ENCODE measurements at regions not wholly inside any gene's neighbourhood (a gene's known extent, or its start where the extent isn't known, plus 50 kb on each side); places are given as distances from the start of the nearest gene placed in this dataset.
"Not testable (repeated sequence)": the region's sequence is repeated elsewhere in the genome, so short reads cannot be mapped to it uniquely, and the experiment has no call there.

GRCh38 chr6:26766203-26766902 lies 106.8 kb upstream of the ZNF322 start:
- H3K9me3 Mint-ChIP-seq; H3K4me3 Mint-ChIP-seq; H3K4me1 Mint-ChIP-seq (ENCODE audit: low read depth); DNase-seq; H3K36me3 Mint-ChIP-seq (ENCODE audit: low read depth); H3K27ac Mint-ChIP-seq; H3K27me3 Mint-ChIP-seq: not testable (repeated sequence)

- H3K36me3 Mint-ChIP-seq (ENCODE audit: low read depth); H3K27me3 Mint-ChIP-seq; DNase-seq; H3K4me1 Mint-ChIP-seq (ENCODE audit: low read depth); H3K9me3 Mint-ChIP-seq; H3K27ac Mint-ChIP-seq; H3K4me3 Mint-ChIP-seq: not testable (repeated sequence)
Measured at GRCh38 chr6:26770941-26771666, 111.6 kb upstream of the ZNF322 start.

GRCh38 chr6:26773414-26773813 lies 113.9 kb upstream of the ZNF322 start:
- not testable (repeated sequence) for H3K36me3 Mint-ChIP-seq (ENCODE audit: low read depth); H3K27me3 Mint-ChIP-seq; DNase-seq; H3K27ac Mint-ChIP-seq; H3K4me1 Mint-ChIP-seq (ENCODE audit: low read depth); H3K9me3 Mint-ChIP-seq; H3K4me3 Mint-ChIP-seq

GRCh38 chr6:26780563-26780962 lies 121.0 kb upstream of the ZNF322 start:
- not testable (repeated sequence) for H3K4me1 Mint-ChIP-seq (ENCODE audit: low read depth); H3K36me3 Mint-ChIP-seq (ENCODE audit: low read depth); H3K9me3 Mint-ChIP-seq; H3K27ac Mint-ChIP-seq; H3K27me3 Mint-ChIP-seq; DNase-seq; H3K4me3 Mint-ChIP-seq

- H3K4me1 Mint-ChIP-seq (ENCODE audit: low read depth); H3K27me3 Mint-ChIP-seq; DNase-seq; H3K4me3 Mint-ChIP-seq; H3K36me3 Mint-ChIP-seq (ENCODE audit: low read depth); H3K9me3 Mint-ChIP-seq; H3K27ac Mint-ChIP-seq: not testable (repeated sequence)
Measured at GRCh38 chr6:26795474-26796307, 136.1 kb upstream of the ZNF322 start.

GRCh38 chr6:26799903-26800633 lies 140.5 kb upstream of the ZNF322 start:
- H3K27ac Mint-ChIP-seq; H3K36me3 Mint-ChIP-seq (ENCODE audit: low read depth); H3K4me1 Mint-ChIP-seq (ENCODE audit: low read depth); H3K27me3 Mint-ChIP-seq; H3K9me3 Mint-ChIP-seq; DNase-seq; H3K4me3 Mint-ChIP-seq: not testable (repeated sequence)

GRCh38 chr6:26803762-26804161 lies 144.2 kb upstream of the ZNF322 start:
- H3K36me3 Mint-ChIP-seq (ENCODE audit: low read depth); H3K27me3 Mint-ChIP-seq: not testable (repeated sequence)

GRCh38 chr6:26811486-26812116 lies 152.1 kb upstream of the ZNF322 start:
- H3K9me3 Mint-ChIP-seq; DNase-seq; H3K36me3 Mint-ChIP-seq (ENCODE audit: low read depth); H3K4me1 Mint-ChIP-seq (ENCODE audit: low read depth); H3K27me3 Mint-ChIP-seq; H3K4me3 Mint-ChIP-seq; H3K27ac Mint-ChIP-seq: not testable (repeated sequence)

More at GRCh38 chr6:26803762-26804161, 144.2 kb upstream of the ZNF322 start:
- DNase-seq; H3K4me1 Mint-ChIP-seq (ENCODE audit: low read depth); H3K9me3 Mint-ChIP-seq; H3K4me3 Mint-ChIP-seq; H3K27ac Mint-ChIP-seq: not testable (repeated sequence)

GRCh38 chr6:26818640-26819225 lies 159.2 kb upstream of the ZNF322 start:
- not testable (repeated sequence) for H3K36me3 Mint-ChIP-seq (ENCODE audit: low read depth); H3K4me3 Mint-ChIP-seq; H3K27me3 Mint-ChIP-seq; H3K4me1 Mint-ChIP-seq (ENCODE audit: low read depth); H3K9me3 Mint-ChIP-seq; H3K27ac Mint-ChIP-seq; DNase-seq

- H3K27me3 Mint-ChIP-seq; H3K9me3 Mint-ChIP-seq; H3K4me1 Mint-ChIP-seq (ENCODE audit: low read depth); H3K36me3 Mint-ChIP-seq (ENCODE audit: low read depth); H3K27ac Mint-ChIP-seq; DNase-seq; H3K4me3 Mint-ChIP-seq: not testable (repeated sequence)
Measured at GRCh38 chr6:26827965-26828364, 168.4 kb upstream of the ZNF322 start.

- not testable (repeated sequence) for H3K4me3 Mint-ChIP-seq; H3K36me3 Mint-ChIP-seq (ENCODE audit: low read depth); H3K4me1 Mint-ChIP-seq (ENCODE audit: low read depth); DNase-seq; H3K9me3 Mint-ChIP-seq; H3K27me3 Mint-ChIP-seq; H3K27ac Mint-ChIP-seq
Measured at GRCh38 chr6:26829480-26829879, 169.9 kb upstream of the ZNF322 start.

GRCh38 chr6:26830992-26831391 lies 171.4 kb upstream of the ZNF322 start:
- H3K4me1 Mint-ChIP-seq (ENCODE audit: low read depth); H3K27me3 Mint-ChIP-seq; H3K9me3 Mint-ChIP-seq; H3K36me3 Mint-ChIP-seq (ENCODE audit: low read depth); H3K4me3 Mint-ChIP-seq; DNase-seq; H3K27ac Mint-ChIP-seq: not testable (repeated sequence)

- DNase-seq; H3K36me3 Mint-ChIP-seq (ENCODE audit: low read depth); H3K4me1 Mint-ChIP-seq (ENCODE audit: low read depth); H3K9me3 Mint-ChIP-seq; H3K27ac Mint-ChIP-seq; H3K4me3 Mint-ChIP-seq; H3K27me3 Mint-ChIP-seq: not testable (repeated sequence)
Measured at GRCh38 chr6:26835707-26836106, 176.2 kb upstream of the ZNF322 start.

- not testable (repeated sequence) for H3K4me1 Mint-ChIP-seq (ENCODE audit: low read depth); H3K27me3 Mint-ChIP-seq; H3K27ac Mint-ChIP-seq; H3K9me3 Mint-ChIP-seq; H3K4me3 Mint-ChIP-seq; H3K36me3 Mint-ChIP-seq (ENCODE audit: low read depth); DNase-seq
Measured at GRCh38 chr6:26836657-26837056, 177.1 kb upstream of the ZNF322 start.

All from activated T-cell treated with anti-CD3 and anti-CD28 coated beads, Interleukin-2, amount 50 U/mL, for 24 hours (primary cell).